ENCODE measurements at regions not wholly inside any gene's neighbourhood (a gene's known extent, or its start where the extent isn't known, plus 50 kb on each side); places are given as distances from the start of the nearest gene placed in this dataset.

GRCh38 chr1:228899421-228899956 lies 164.2 kb downstream of the RHOU start:
- no peak for DNase-seq

- DNase-seq = no peak
Measured at GRCh38 chr1:228900099-228900885, 165.0 kb downstream of the RHOU start.

GRCh38 chr1:228900886-228901392 lies 165.7 kb downstream of the RHOU start:
- DNase-seq = no peak

GRCh38 chr1:228901936-228902681 lies 166.8 kb downstream of the RHOU start:
- DNase-seq = no peak

- DNase-seq = peak; percentile 95 to 96
Measured at GRCh38 chr1:228902781-228903433, 167.6 kb downstream of the RHOU start.

- no peak for DNase-seq
Measured at GRCh38 chr1:228903434-228904071, 168.3 kb downstream of the RHOU start.

GRCh38 chr1:228904222-228904621 lies 168.9 kb downstream of the RHOU start:
- no peak for DNase-seq

- DNase-seq = no peak
Measured at GRCh38 chr1:228905701-228906101, 170.4 kb downstream of the RHOU start.

- DNase-seq = no peak
Measured at GRCh38 chr1:228906223-228906860, 171.1 kb downstream of the RHOU start.

- no peak for DNase-seq
Measured at GRCh38 chr1:228911225-228912210, 176.2 kb downstream of the RHOU start.

- DNase-seq = peak in 1 of 2 experiments; percentile 4
Measured at GRCh38 chr1:228913626-228914414, 178.5 kb downstream of the RHOU start.

GRCh38 chr1:228914700-228915099 lies 179.4 kb downstream of the RHOU start:
- DNase-seq = no peak

- no peak for DNase-seq
Measured at GRCh38 chr1:228917342-228917741, 182.1 kb downstream of the RHOU start.

GRCh38 chr1:228917755-228918154 lies 182.5 kb downstream of the RHOU start:
- no peak for DNase-seq

- DNase-seq = no peak
Measured at GRCh38 chr1:228918335-228918734, 183.1 kb downstream of the RHOU start.

GRCh38 chr1:228919914-228920313 lies 184.6 kb downstream of the RHOU start:
- no peak for DNase-seq

- no peak for DNase-seq
Measured at GRCh38 chr1:228920831-228921230, 185.6 kb downstream of the RHOU start.

- DNase-seq = no peak
Measured at GRCh38 chr1:228921481-228921880, 186.2 kb downstream of the RHOU start.

GRCh38 chr1:228922722-228923376 lies 187.6 kb downstream of the RHOU start:
- DNase-seq = no peak

Measured in NCI-H446 (cell line).